K562 (cell line): ENCODE measurements at regions not wholly inside any gene's neighbourhood (a gene's known extent, or its start where the extent isn't known, plus 50 kb on each side); places are given as distances from the start of the nearest gene placed in this dataset.
A peak's percentile ranks its signal among the peaks of the same experiment; 100 is the strongest.

Source experiments
- ATAC-seq: fragments of 200-7000 bp; cut with Tn5 transposase; 3 replicates; pipeline ENCODE4 v1.9.1; 2020; ENCODE audit warnings: moderate library complexity
- BruUV-seq: library from RNA; stranded (reverse); fragments of 400-500 nt; replicated peaks from 2 replicates; lab custom pipeline; 2021; lab: Mats Ljungman, UMichigan
- CTCF ChIA-PET: fragments of 300-600 bp; formaldehyde crosslinking; extraction: SDS; loops from one replicate; lab custom pipeline; 2021; ENCODE audit warnings: low intra/inter-chr PET ratio; lab: Yijun Ruan, JAX
- POLR2A ChIA-PET: fragments of 300-600, 350-650 bp; sonication (Branson Sonifier 250); formaldehyde crosslinking; extraction: SDS; loops from one replicate; lab custom pipeline; 2021; ENCODE audit warnings: antibody characterized with exemption, inconsistent platforms; lab: Yijun Ruan, JAX
- DNase-seq, 4 experiments: peaks; one replicate each; pipeline versions ENCODE4 v3.0.0 to v3.0.0-alpha.2; 2011 to 2018; ENCODE audit warnings: low spot score in 3 of 4, mixed read lengths in 3 of 4; ENCODE audit errors: extremely low read depth in 1 of 4
- FAIRE-seq: peaks from 2 replicates; lab custom pipeline; 2011; peaks lifted over from hg19 to GRCh38; lab: Jason Lieb, UNC
- H2AFZ ChIP-seq: 2 replicates; pipeline ENCODE4 v1.6.0; 2011; ENCODE audit warnings: low read depth, low read length, control low read depth, inconsistent platforms
- H3K27ac ChIP-seq: fragments of 200-600 bp; 3 replicates; pipeline ENCODE4 v1.8.0; 2011; ENCODE audit warnings: low read depth, mild to moderate bottlenecking, control low read depth, inconsistent platforms, low read length, moderate library complexity, mixed read lengths; ENCODE audit errors: extremely low read depth
- H3K27me3 ChIP-seq, 2 experiments: fragments of 300-600 bp in 1 of 2; 2 replicates in 1 of 2; 3 replicates in 1 of 2; pipeline versions ENCODE4 v1.6.0 to v1.8.0; 2011; ENCODE audit warnings: inconsistent platforms in 2 of 2, low read length in 2 of 2, mild to moderate bottlenecking in 1 of 2, mixed read lengths in 1 of 2, moderate library complexity in 1 of 2; ENCODE audit not compliant: control insufficient read depth in 2 of 2, insufficient read depth in 2 of 2
- H3K36me3 ChIP-seq: fragments of 300-600 bp; 3 replicates; pipeline ENCODE4 v1.8.0; 2011; ENCODE audit warnings: mild to moderate bottlenecking, low read length, inconsistent platforms; ENCODE audit not compliant: control insufficient read depth, insufficient read depth
- H3K4me1 ChIP-seq, 2 experiments: fragments of 200-600 bp in 1 of 2; replicated peaks in 1 of 2; 2 replicates in 1 of 2; 3 replicates in 1 of 2; pipeline versions ENCODE4 v1.5.1 to v1.8.0; 2011; ENCODE audit warnings: inconsistent platforms in 2 of 2, low read length in 2 of 2, mild to moderate bottlenecking in 1 of 2, mixed read lengths in 1 of 2, moderate library complexity in 1 of 2; ENCODE audit not compliant: control insufficient read depth in 2 of 2, insufficient read depth in 2 of 2
- H3K4me2 ChIP-seq: 2 replicates; pipeline ENCODE4 v1.6.1; 2011; ENCODE audit warnings: low read length, control low read depth, inconsistent platforms, mixed read lengths; ENCODE audit not compliant: insufficient read depth
- H3K4me3 ChIP-seq: fragments of 200-600 bp; sonication (generic), shearing (Covaris generic); 2 replicates; pipeline ENCODE4 v1.5.1; 2016; ENCODE audit warnings: control low read depth, inconsistent platforms
- H3K79me2 ChIP-seq: fragments of 200-600 bp; 3 replicates; pipeline ENCODE4 v1.8.0; 2011; ENCODE audit warnings: low read length, inconsistent platforms; ENCODE audit not compliant: control insufficient read depth, insufficient read depth
- H3K9ac ChIP-seq, 2 experiments: 2 replicates each; pipeline versions ENCODE4 v1.6.0 to v1.6.1; 2011; ENCODE audit warnings: low read depth in 2 of 2, low read length in 2 of 2, control low read depth in 1 of 2, inconsistent platforms in 1 of 2, mild to moderate bottlenecking in 1 of 2, mixed read lengths in 1 of 2; ENCODE audit not compliant: insufficient read depth in 1 of 2
- H3K9me1 ChIP-seq: one replicate; pipeline ENCODE4 v1.6.0; 2011; ENCODE audit warnings: inconsistent platforms, mild to moderate bottlenecking, low read length, moderate library complexity; ENCODE audit not compliant: control insufficient read depth, insufficient read depth
- H3K9me3 ChIP-seq: replicated peaks from 2 replicates; pipeline ENCODE4 v1.5.1; 2011; ENCODE audit warnings: low read depth, low read length, inconsistent platforms; ENCODE audit not compliant: control insufficient read depth, insufficient read depth
- H4K20me1 ChIP-seq: replicated peaks from 2 replicates; pipeline ENCODE4 v1.6.1; 2011; ENCODE audit warnings: low read length, inconsistent platforms, mixed read lengths; ENCODE audit not compliant: control insufficient read depth, insufficient read depth
- CBFA2T3 ChIP-seq: fragments of 450-650 bp; IDR thresholded peaks from 2 replicates; pipeline ENCODE4 v1.6.1; 2017
- CEBPZ ChIP-seq: fragments of 150-350 bp; IDR thresholded peaks from 2 replicates; pipeline ENCODE4 v1.6.1; 2014; ENCODE audit warnings: low read depth, mild to moderate bottlenecking, low read length, borderline replicate concordance
- RBM25 ChIP-seq: fragments of 200-400 bp; formaldehyde crosslinking; IDR thresholded peaks from 2 replicates; pipeline ENCODE4 v1.6.1; 2018; ENCODE audit warnings: low read length, low read depth, moderate library complexity; ENCODE audit not compliant: severe bottlenecking
- WGBS: fragments of 100-300 bp; shearing (Covaris generic); methylation state at CpG from one replicate; pipeline ENCODE4 v1.1.6; 2016; ENCODE audit warnings: low coverage, mixed read lengths; ENCODE audit not compliant: insufficient coverage; ENCODE audit errors: missing lambda C conversion rate; 5-methylcytosine and 5-hydroxymethylcytosine counted together
- in situ Hi-C: fragments of 300-500 bp; cut with MboI; formaldehyde crosslinking; loops from 4 replicates; pipeline ENCODE4 v1.15.0; 2018; ENCODE audit warnings: inconsistent platforms, mixed read lengths
- intact Hi-C: fragments of 100-400 bp; cut with micrococcal nuclease; formaldehyde crosslinking; loops from 2 replicates; pipeline ENCODE4 v1.14.2; 2022

- 29% methylated on average over 5 of the region's 5 CpGs for WGBS
- no peak overlapping the region for H3K9ac ChIP-seq
- peak overlapping the region; percentile 90 for H2AFZ ChIP-seq
- BruUV-seq, result no TSS peak
- H3K4me1 ChIP-seq, result peaks cover 0 to 12% of the 10 kb centered on the region in 2 experiments; a peak in 2 of 5 replicates
- POLR2A ChIA-PET, result interaction anchor here (0.8 kb wide), 1 partner anchor 181 kb away, joined by 3 read pairs; no protein-coding TSS in a partner anchor
- peak; percentile 54 for FAIRE-seq
- peak; percentile 74 for TF ChIP-seq RBM25
- no peak for TF ChIP-seq CEBPZ
- TF ChIP-seq CBFA2T3, result peak; percentile 8; the same call in 1 of the 2 replicates
- TF ChIP-seq, all 486 proteins: peak for 2
- no peak overlapping the region for H3K4me3 ChIP-seq
- H3K79me2 ChIP-seq, result no peaks in the 10 kb centered on the region
- no peaks in the 10 kb centered on the region for H3K9me3 ChIP-seq
- no peaks in the 10 kb centered on the region for H3K9me1 ChIP-seq
- no peaks in the 10 kb centered on the region for H3K36me3 ChIP-seq
- no peaks in the 10 kb centered on the region for H4K20me1 ChIP-seq
- no peak for DNase-seq
- H3K27me3 ChIP-seq, result no peaks in the 10 kb centered on the region
- no peak for ATAC-seq
- intact Hi-C loops, result loop anchor here (1.0 to 10.0 kb wide), 3 partner anchors 138 to 450 kb away; no protein-coding TSS in a partner anchor
- CTCF ChIA-PET, result interaction anchor here (1.0 to 3.4 kb wide), 4 partner anchors 16 to 246 kb away, joined by 3 to 36 read pairs (median 6); no protein-coding TSS in a partner anchor
- no peak overlapping the region for H3K4me2 ChIP-seq
- in situ Hi-C loops, result loop anchor here (5.0 kb wide), 1 partner anchor 182 kb away; no protein-coding TSS in a partner anchor
- H3K27ac ChIP-seq, result no peak overlapping the region
These were observed 68.1 kb upstream of the GRAMD2B start for GRCh38 chr5:126354858-126355731.
